ENCODE measurements at regions not wholly inside any gene's neighbourhood (a gene's known extent, or its start where the extent isn't known, plus 50 kb on each side); places are given as distances from the start of the nearest gene placed in this dataset.

- H3K9ac ChIP-seq (ENCODE audit: insufficient read length, low read depth) = no peak overlapping the region
These were observed 107.2 kb downstream of the DUSP6 start for GRCh38 chr12:89245090-89245489.

GRCh38 chr12:89244536-89244935 lies 107.8 kb downstream of the DUSP6 start:
- H3K9ac ChIP-seq (ENCODE audit: insufficient read length, low read depth) = no peak overlapping the region
- H3K36me3 ChIP-seq (ENCODE audit: insufficient read depth, insufficient read length, low read length) = no peaks in the 10 kb centered on the region
- no peak overlapping the region for H3K4me3 ChIP-seq (ENCODE audit: insufficient read length, low read depth)
- TF ChIP-seq ZNF274 (IDR thresholded peaks at IDR 0.05; ENCODE audit: low read depth, low read length) (no peak), SUZ12 (IDR thresholded peaks at IDR 0.05; ENCODE audit: extremely low read depth, insufficient read depth, insufficient read length) (no peak), YY1 (IDR thresholded peaks at IDR 0.05; ENCODE audit: insufficient read depth, insufficient read length) (no peak)
- no peak for DNase-seq (ENCODE audit: low read depth, low spot score)
- H3K4me1 ChIP-seq (ENCODE audit: insufficient read depth, insufficient read length) = no peaks in the 10 kb centered on the region
- no peaks in the 10 kb centered on the region for H3K9me3 ChIP-seq (ENCODE audit: insufficient read depth, low read length)
- no peaks in the 10 kb centered on the region for H3K27me3 ChIP-seq (ENCODE audit: insufficient read depth, insufficient read length)

More at GRCh38 chr12:89245090-89245489, 107.2 kb downstream of the DUSP6 start:
- no peaks in the 10 kb centered on the region for H3K36me3 ChIP-seq (ENCODE audit: insufficient read depth, insufficient read length, low read length)
- H3K4me3 ChIP-seq (ENCODE audit: insufficient read length, low read depth) = no peak overlapping the region
- DNase-seq (ENCODE audit: low read depth, low spot score) = peak; percentile 6
- no peaks in the 10 kb centered on the region for H3K9me3 ChIP-seq (ENCODE audit: insufficient read depth, low read length)
- H3K4me1 ChIP-seq (ENCODE audit: insufficient read depth, insufficient read length) = no peaks in the 10 kb centered on the region
- H3K27me3 ChIP-seq (ENCODE audit: insufficient read depth, insufficient read length) = no peaks in the 10 kb centered on the region
- TF ChIP-seq ZNF274 (IDR thresholded peaks at IDR 0.05; ENCODE audit: low read depth, low read length) (no peak), SUZ12 (IDR thresholded peaks at IDR 0.05; ENCODE audit: extremely low read depth, insufficient read depth, insufficient read length) (no peak), YY1 (IDR thresholded peaks at IDR 0.05; ENCODE audit: insufficient read depth, insufficient read length) (no peak)

- no peaks in the 10 kb centered on the region for H3K9me3 ChIP-seq (ENCODE audit: insufficient read depth, low read length)
- H3K36me3 ChIP-seq (ENCODE audit: insufficient read depth, insufficient read length, low read length) = no peaks in the 10 kb centered on the region
- H3K4me3 ChIP-seq (ENCODE audit: insufficient read length, low read depth) = no peak overlapping the region
- H3K27me3 ChIP-seq (ENCODE audit: insufficient read depth, insufficient read length) = no peaks in the 10 kb centered on the region
- no peak overlapping the region for H3K9ac ChIP-seq (ENCODE audit: insufficient read length, low read depth)
- no peak for TF ChIP-seq ZNF274 (IDR thresholded peaks at IDR 0.05; ENCODE audit: low read depth, low read length)
- TF ChIP-seq SUZ12 (IDR thresholded peaks at IDR 0.05; ENCODE audit: extremely low read depth, insufficient read depth, insufficient read length) = no peak
- TF ChIP-seq YY1 (IDR thresholded peaks at IDR 0.05; ENCODE audit: insufficient read depth, insufficient read length) = no peak
- no peaks in the 10 kb centered on the region for H3K4me1 ChIP-seq (ENCODE audit: insufficient read depth, insufficient read length)
- DNase-seq (ENCODE audit: low read depth, low spot score) = no peak
These were observed 108.5 kb downstream of the DUSP6 start for GRCh38 chr12:89243771-89244170.

GRCh38 chr12:89239534-89239933 lies 112.8 kb downstream of the DUSP6 start:
- H3K4me1 ChIP-seq (ENCODE audit: insufficient read depth, insufficient read length) = no peaks in the 10 kb centered on the region

GRCh38 chr12:89238593-89238992 lies 113.7 kb downstream of the DUSP6 start:
- TF ChIP-seq ZNF274 (IDR thresholded peaks at IDR 0.05; ENCODE audit: low read depth, low read length) (no peak), SUZ12 (IDR thresholded peaks at IDR 0.05; ENCODE audit: extremely low read depth, insufficient read depth, insufficient read length) (no peak), YY1 (IDR thresholded peaks at IDR 0.05; ENCODE audit: insufficient read depth, insufficient read length) (no peak)
- Histone ChIP-seq H3K4me1 (ENCODE audit: insufficient read depth, insufficient read length) (no peaks in the 10 kb centered on the region), H3K36me3 (ENCODE audit: insufficient read depth, insufficient read length, low read length) (no peaks in the 10 kb centered on the region), H3K9ac (ENCODE audit: insufficient read length, low read depth) (no peak overlapping the region), H3K4me3 (ENCODE audit: insufficient read length, low read depth) (no peak overlapping the region), H3K9me3 (ENCODE audit: insufficient read depth, low read length) (no peaks in the 10 kb centered on the region), H3K27me3 (ENCODE audit: insufficient read depth, insufficient read length) (no peaks in the 10 kb centered on the region)
- DNase-seq (ENCODE audit: low read depth, low spot score) = no peak

More at GRCh38 chr12:89239534-89239933, 112.8 kb downstream of the DUSP6 start:
- no peak overlapping the region for H3K4me3 ChIP-seq (ENCODE audit: insufficient read length, low read depth)
- TF ChIP-seq SUZ12 (IDR thresholded peaks at IDR 0.05; ENCODE audit: extremely low read depth, insufficient read depth, insufficient read length) (no peak), ZNF274 (IDR thresholded peaks at IDR 0.05; ENCODE audit: low read depth, low read length) (no peak), YY1 (IDR thresholded peaks at IDR 0.05; ENCODE audit: insufficient read depth, insufficient read length) (no peak)
- H3K36me3 ChIP-seq (ENCODE audit: insufficient read depth, insufficient read length, low read length) = no peaks in the 10 kb centered on the region
- H3K27me3 ChIP-seq (ENCODE audit: insufficient read depth, insufficient read length) = no peaks in the 10 kb centered on the region
- H3K9me3 ChIP-seq (ENCODE audit: insufficient read depth, low read length) = no peaks in the 10 kb centered on the region
- no peak for DNase-seq (ENCODE audit: low read depth, low spot score)
- no peak overlapping the region for H3K9ac ChIP-seq (ENCODE audit: insufficient read length, low read depth)

GRCh38 chr12:89237763-89238162 lies 114.5 kb downstream of the DUSP6 start:
- Histone ChIP-seq H3K9ac (ENCODE audit: insufficient read length, low read depth) (no peak overlapping the region), H3K9me3 (ENCODE audit: insufficient read depth, low read length) (no peaks in the 10 kb centered on the region), H3K36me3 (ENCODE audit: insufficient read depth, insufficient read length, low read length) (no peaks in the 10 kb centered on the region), H3K4me1 (ENCODE audit: insufficient read depth, insufficient read length) (no peaks in the 10 kb centered on the region), H3K27me3 (ENCODE audit: insufficient read depth, insufficient read length) (no peaks in the 10 kb centered on the region), H3K4me3 (ENCODE audit: insufficient read length, low read depth) (no peak overlapping the region)
- no peak for DNase-seq (ENCODE audit: low read depth, low spot score)
- TF ChIP-seq ZNF274 (IDR thresholded peaks at IDR 0.05; ENCODE audit: low read depth, low read length) (no peak), SUZ12 (IDR thresholded peaks at IDR 0.05; ENCODE audit: extremely low read depth, insufficient read depth, insufficient read length) (no peak), YY1 (IDR thresholded peaks at IDR 0.05; ENCODE audit: insufficient read depth, insufficient read length) (no peak)

- no peak overlapping the region for H3K9ac ChIP-seq (ENCODE audit: insufficient read length, low read depth)
- no peaks in the 10 kb centered on the region for H3K36me3 ChIP-seq (ENCODE audit: insufficient read depth, insufficient read length, low read length)
- no peaks in the 10 kb centered on the region for H3K27me3 ChIP-seq (ENCODE audit: insufficient read depth, insufficient read length)
- no peak for DNase-seq (ENCODE audit: low read depth, low spot score)
- no peak for TF ChIP-seq YY1 (IDR thresholded peaks at IDR 0.05; ENCODE audit: insufficient read depth, insufficient read length)
- TF ChIP-seq ZNF274 (IDR thresholded peaks at IDR 0.05; ENCODE audit: low read depth, low read length) = no peak
- no peak for TF ChIP-seq SUZ12 (IDR thresholded peaks at IDR 0.05; ENCODE audit: extremely low read depth, insufficient read depth, insufficient read length)
- no peak overlapping the region for H3K4me3 ChIP-seq (ENCODE audit: insufficient read length, low read depth)
- H3K4me1 ChIP-seq (ENCODE audit: insufficient read depth, insufficient read length) = no peaks in the 10 kb centered on the region
- no peaks in the 10 kb centered on the region for H3K9me3 ChIP-seq (ENCODE audit: insufficient read depth, low read length)
These were observed 115.4 kb downstream of the DUSP6 start for GRCh38 chr12:89236748-89237383.
